Esophagus squamous epithelium (tissue), 4 donors: ENCODE measurements at regions not wholly inside any gene's neighbourhood (a gene's known extent, or its start where the extent isn't known, plus 50 kb on each side); places are given as distances from the start of the nearest gene placed in this dataset.

ENCODE experiments used
- POLR2A ChIP-seq, 4 donors: fragments of 450-650 bp; IDR thresholded peaks; one replicate each; pipeline ENCODE4 v1.6.1; 2017; ENCODE audit warnings: antibody characterized with exemption in 4 of 4, mild to moderate bottlenecking in 4 of 4, moderate library complexity in 3 of 4
- TF ChIP-seq, protein P1 (sequence below), 6 experiments: fragments of 450-650 bp in 4 of 6; fragments of 200-600 bp in 2 of 6; sonication (generic) in 2 of 6; IDR thresholded peaks; one replicate each; pipeline ENCODE4 v1.5.1; 2016 to 2019; ENCODE audit warnings: antibody characterized with exemption in 6 of 6, mild to moderate bottlenecking in 4 of 6, moderate library complexity in 4 of 6

DNA sequence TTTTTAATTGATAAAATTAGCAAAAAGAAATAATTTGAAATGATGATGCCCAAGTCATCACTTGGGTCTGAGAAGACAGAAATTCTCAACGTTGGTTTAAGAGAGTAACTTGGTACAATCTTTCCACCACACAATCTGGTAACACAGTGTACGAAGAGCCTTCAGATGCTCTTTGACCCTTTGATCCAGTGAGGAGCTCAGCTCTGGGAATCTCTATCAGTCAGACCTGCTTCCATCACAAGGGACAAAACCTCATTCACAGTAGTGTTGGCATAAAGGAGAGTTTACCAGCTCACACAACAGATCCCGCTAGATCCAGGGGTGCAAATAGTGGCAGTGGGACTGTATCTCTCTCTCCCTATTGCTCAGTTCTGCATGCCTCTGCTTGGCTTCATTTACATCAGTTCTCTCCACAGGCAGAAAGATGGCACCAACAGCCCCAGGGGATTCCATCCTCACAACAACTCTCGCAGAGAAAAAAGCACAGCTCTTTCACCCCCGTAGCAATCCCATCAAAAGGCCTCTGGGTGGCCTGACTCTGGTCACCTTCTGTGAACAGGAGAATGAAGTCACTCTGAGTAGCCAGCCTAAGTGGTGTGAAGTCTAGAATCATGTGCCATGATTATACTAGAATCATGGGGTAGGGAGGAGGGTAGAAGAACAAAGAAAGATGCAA lies 119.7 kb downstream of the ZNF281 start:
- no peak for TF ChIP-seq POLR2A (IDR thresholded peaks at IDR 0.05)
- TF ChIP-seq, protein P1, sequence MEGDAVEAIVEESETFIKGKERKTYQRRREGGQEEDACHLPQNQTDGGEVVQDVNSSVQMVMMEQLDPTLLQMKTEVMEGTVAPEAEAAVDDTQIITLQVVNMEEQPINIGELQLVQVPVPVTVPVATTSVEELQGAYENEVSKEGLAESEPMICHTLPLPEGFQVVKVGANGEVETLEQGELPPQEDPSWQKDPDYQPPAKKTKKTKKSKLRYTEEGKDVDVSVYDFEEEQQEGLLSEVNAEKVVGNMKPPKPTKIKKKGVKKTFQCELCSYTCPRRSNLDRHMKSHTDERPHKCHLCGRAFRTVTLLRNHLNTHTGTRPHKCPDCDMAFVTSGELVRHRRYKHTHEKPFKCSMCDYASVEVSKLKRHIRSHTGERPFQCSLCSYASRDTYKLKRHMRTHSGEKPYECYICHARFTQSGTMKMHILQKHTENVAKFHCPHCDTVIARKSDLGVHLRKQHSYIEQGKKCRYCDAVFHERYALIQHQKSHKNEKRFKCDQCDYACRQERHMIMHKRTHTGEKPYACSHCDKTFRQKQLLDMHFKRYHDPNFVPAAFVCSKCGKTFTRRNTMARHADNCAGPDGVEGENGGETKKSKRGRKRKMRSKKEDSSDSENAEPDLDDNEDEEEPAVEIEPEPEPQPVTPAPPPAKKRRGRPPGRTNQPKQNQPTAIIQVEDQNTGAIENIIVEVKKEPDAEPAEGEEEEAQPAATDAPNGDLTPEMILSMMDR (IDR thresholded peaks at IDR 0.05) = no peak
